LNCaP clone FGC (cell line): ENCODE measurements at regions not wholly inside any gene's neighbourhood (a gene's known extent, or its start where the extent isn't known, plus 50 kb on each side); places are given as distances from the start of the nearest gene placed in this dataset.

Source experiments
- DNase-seq: peaks from one replicate; pipeline ENCODE4 v3.0.0-alpha.2; 2011; ENCODE audit warnings: low read depth
- H3K4me3 ChIP-seq: 2 replicates; pipeline ENCODE4 v1.5.1; 2011; ENCODE audit warnings: mild to moderate bottlenecking, low read depth, low read length, control low read depth
- TF ChIP-seq, protein P1 (sequence below): IDR thresholded peaks from 2 replicates; pipeline ENCODE4 v1.5.1; 2012; ENCODE audit warnings: mild to moderate bottlenecking; ENCODE audit not compliant: control insufficient read depth, insufficient read depth; ENCODE audit errors: extremely low read depth

DNA sequence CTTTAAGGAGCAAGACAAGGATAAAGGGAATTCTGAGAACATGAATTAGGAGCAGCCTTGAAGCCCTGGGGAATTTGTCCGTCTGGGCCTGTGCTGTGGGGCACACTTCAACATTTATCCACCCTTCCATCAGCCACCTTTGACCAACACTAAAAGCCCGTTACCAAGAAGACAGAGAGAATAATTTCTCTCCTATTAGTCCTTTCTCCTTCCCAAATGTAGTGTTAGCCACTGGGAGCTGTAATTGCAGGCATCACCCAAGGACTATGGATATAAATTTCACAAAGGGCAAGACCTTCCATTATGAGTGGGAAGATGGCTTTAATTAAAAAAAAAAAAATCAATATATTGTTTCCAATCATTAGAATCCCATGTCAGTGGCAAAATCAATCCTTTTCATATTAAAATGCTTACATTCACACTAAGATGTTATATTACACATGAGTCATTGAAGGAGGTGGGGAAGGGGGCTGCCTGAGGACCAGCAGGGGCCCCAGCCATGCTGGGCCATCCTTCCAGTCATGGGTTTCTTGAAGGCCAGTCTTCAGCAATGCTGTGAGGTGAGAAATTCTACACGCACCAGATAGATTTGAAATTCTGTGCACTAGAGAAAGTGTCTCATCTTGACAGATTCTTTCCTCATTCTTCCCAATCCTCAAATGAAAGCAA, 292.5 kb upstream of the NRP1 start:
- H3K4me3 ChIP-seq, result no peak overlapping the region
- no peak for DNase-seq
- TF ChIP-seq, protein P1, sequence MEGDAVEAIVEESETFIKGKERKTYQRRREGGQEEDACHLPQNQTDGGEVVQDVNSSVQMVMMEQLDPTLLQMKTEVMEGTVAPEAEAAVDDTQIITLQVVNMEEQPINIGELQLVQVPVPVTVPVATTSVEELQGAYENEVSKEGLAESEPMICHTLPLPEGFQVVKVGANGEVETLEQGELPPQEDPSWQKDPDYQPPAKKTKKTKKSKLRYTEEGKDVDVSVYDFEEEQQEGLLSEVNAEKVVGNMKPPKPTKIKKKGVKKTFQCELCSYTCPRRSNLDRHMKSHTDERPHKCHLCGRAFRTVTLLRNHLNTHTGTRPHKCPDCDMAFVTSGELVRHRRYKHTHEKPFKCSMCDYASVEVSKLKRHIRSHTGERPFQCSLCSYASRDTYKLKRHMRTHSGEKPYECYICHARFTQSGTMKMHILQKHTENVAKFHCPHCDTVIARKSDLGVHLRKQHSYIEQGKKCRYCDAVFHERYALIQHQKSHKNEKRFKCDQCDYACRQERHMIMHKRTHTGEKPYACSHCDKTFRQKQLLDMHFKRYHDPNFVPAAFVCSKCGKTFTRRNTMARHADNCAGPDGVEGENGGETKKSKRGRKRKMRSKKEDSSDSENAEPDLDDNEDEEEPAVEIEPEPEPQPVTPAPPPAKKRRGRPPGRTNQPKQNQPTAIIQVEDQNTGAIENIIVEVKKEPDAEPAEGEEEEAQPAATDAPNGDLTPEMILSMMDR, result no peak

GRCh38 chr10:33623669-33624068, 289.2 kb upstream of the NRP1 start:
- no peak overlapping the region for H3K4me3 ChIP-seq
- DNase-seq, result no peak
- TF ChIP-seq, protein P1, result no peak

DNA sequence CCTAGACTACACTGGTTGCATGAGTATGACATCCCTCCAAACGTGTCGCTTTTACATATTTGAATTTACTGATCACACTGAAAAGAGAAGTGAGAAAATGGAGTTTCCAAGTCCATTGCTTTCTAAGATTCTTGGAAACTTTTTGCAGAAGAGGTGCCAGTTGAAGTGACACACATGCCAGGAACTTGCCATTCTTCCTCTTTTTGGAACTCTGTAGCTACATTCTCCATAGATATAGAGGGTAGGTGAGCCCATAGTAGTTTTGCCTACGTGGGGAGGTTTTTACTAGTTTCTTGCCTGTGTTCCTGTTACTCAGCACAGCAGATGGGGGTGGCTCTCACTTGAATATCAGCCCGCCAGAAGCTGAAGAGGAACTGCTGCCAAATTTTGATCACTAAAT, 286.6 kb upstream of the NRP1 start:
- no peak overlapping the region for H3K4me3 ChIP-seq
- TF ChIP-seq, protein P1, result no peak
- no peak for DNase-seq

- TF ChIP-seq, protein P1, result no peak
- H3K4me3 ChIP-seq, result no peak overlapping the region
- DNase-seq, result no peak
Observed at GRCh38 chr10:33618196-33618595, 283.7 kb upstream of the NRP1 start.

- TF ChIP-seq, protein P1, result no peak
- no peak overlapping the region for H3K4me3 ChIP-seq
Observed at GRCh38 chr10:33617381-33618080, 283.1 kb upstream of the NRP1 start.

DNA sequence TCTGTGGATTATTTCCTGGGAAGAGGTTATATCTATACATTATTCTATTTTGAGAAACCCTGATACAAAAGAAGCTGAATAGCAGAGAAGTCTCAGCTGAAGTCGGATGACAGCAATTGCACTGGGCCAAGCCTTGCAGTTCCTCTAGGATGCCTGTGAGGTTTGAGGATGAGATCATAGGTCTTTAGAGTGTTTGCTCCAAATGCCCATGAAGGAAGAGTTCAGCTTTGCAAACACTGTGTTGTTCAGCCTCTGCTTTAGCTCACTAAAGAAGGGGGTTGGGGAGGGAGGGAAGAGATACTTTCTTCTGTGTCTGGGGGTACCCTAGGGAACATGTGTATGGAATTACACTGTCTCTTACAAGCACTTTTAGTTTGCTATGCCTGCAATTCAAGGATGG, 282.5 kb upstream of the NRP1 start:
- H3K4me3 ChIP-seq, result no peak overlapping the region
- TF ChIP-seq, protein P1, result no peak
- no peak for DNase-seq

More at GRCh38 chr10:33617381-33618080, 283.1 kb upstream of the NRP1 start:
- no peak for DNase-seq
